ENCODE measurements at regions not wholly inside any gene's neighbourhood (a gene's known extent, or its start where the extent isn't known, plus 50 kb on each side); places are given as distances from the start of the nearest gene placed in this dataset.

DNA sequence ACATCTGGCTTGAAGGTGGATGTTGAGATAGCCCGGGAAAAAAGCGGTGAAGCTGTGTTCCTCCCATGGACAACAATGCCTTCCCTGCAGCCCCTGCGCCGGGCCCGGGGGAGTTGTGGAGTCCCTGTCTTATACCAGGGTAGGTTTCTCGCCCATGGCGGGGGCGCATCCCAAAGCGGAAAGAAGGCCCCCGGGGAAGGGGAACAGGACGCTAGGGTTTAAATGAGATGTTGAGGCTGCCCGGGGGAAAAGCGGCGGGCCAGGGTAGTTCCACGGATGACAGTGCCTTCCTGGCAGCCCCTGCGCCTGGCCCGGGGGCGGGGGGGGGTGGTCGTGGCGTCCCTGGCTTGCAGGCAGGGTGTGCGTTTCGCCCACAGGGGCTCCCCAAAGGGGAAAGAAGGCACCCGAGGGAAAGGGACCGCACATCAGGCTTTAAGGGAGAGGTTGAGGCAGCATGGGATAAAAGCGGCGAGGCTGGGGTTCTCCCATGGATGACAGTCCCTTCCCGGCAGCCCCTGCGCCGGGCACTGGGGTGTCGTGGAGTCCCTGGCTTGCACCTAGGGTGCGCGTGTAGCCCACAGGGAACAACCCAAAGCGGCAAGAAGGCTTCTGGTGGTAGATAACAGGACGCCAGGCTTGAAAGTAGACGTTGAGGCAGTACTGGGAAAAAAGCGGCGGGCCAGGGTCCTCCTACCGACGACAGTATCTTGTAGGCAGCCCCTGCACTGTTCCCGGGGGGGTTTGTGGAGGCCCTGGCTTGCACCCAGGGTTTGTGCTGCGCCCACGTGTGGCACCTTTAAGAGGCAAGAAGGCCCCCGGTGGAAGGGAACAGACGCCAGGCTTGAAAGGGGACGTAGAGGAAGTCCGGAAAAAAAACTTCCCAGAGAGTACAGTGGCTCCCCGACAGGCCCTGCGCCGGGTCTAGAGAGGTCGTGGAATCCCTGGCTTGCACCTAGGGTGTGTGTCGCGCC, 160.8 kb upstream of the ALG10B start:
- TF ChIP-seq POLR2A (IDR thresholded peaks at IDR 0.05), result no peak
- TF ChIP-seq, protein P1, sequence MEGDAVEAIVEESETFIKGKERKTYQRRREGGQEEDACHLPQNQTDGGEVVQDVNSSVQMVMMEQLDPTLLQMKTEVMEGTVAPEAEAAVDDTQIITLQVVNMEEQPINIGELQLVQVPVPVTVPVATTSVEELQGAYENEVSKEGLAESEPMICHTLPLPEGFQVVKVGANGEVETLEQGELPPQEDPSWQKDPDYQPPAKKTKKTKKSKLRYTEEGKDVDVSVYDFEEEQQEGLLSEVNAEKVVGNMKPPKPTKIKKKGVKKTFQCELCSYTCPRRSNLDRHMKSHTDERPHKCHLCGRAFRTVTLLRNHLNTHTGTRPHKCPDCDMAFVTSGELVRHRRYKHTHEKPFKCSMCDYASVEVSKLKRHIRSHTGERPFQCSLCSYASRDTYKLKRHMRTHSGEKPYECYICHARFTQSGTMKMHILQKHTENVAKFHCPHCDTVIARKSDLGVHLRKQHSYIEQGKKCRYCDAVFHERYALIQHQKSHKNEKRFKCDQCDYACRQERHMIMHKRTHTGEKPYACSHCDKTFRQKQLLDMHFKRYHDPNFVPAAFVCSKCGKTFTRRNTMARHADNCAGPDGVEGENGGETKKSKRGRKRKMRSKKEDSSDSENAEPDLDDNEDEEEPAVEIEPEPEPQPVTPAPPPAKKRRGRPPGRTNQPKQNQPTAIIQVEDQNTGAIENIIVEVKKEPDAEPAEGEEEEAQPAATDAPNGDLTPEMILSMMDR (IDR thresholded peaks at IDR 0.05), result no peak

All from gastroesophageal sphincter (tissue), 3 donors.